Motor neuron (in vitro differentiated cells): ENCODE measurements at regions not wholly inside any gene's neighbourhood (a gene's known extent, or its start where the extent isn't known, plus 50 kb on each side); places are given as distances from the start of the nearest gene placed in this dataset.
A peak's percentile ranks its signal among the peaks of the same experiment; 100 is the strongest.

Experiments used
- ATAC-seq, 8 experiments: fragments of 200-7000 bp; cut with Tn5 transposase; replicated peaks in 6 of 8; 2 replicates each; pipeline ENCODE4 v1.8.0; 2021; ENCODE audit warnings: mild to moderate bottlenecking in 8 of 8, moderate library complexity in 8 of 8
- H3K27ac ChIP-seq, 2 donors: fragments of 250-450 bp; sonication (Bioruptor Pico); 2 replicates each; pipeline ENCODE4 v1.9.0; 2021; ENCODE audit warnings: antibody characterized with exemption in 2 of 2, mild to moderate bottlenecking in 2 of 2, moderate library complexity in 1 of 2
- H3K4me1 ChIP-seq, 2 donors: fragments of 250-450 bp; sonication (Bioruptor Pico); replicated peaks in 1 of 2; 2 replicates each; pipeline ENCODE4 v1.6.1; 2021; ENCODE audit warnings: antibody characterized with exemption in 2 of 2, mild to moderate bottlenecking in 2 of 2, moderate library complexity in 1 of 2
- H3K4me3 ChIP-seq, 5 donors: fragments of 250-450 bp; sonication (Bioruptor Pico); 2 replicates each; pipeline ENCODE4 v1.9.0; 2021; ENCODE audit warnings: antibody characterized with exemption in 5 of 5, mild to moderate bottlenecking in 5 of 5, moderate library complexity in 4 of 5
- WGBS, 10 experiments: fragments of 450-650 bp; shearing (Covaris generic); methylation state at CpG; one replicate each; pipeline ENCODE4 v1.0.0; 2022; 5-methylcytosine and 5-hydroxymethylcytosine counted together
- in situ Hi-C, 9 experiments: fragments of 400-800 bp; cut with MboI; loops; one replicate each; pipeline ENCODE4 v1.15.0; 2021; ENCODE audit warnings: low sequenced_read_pairs in 9 of 9, low pct_unique_long_range_greater_than_20kb in 2 of 9; ENCODE audit not compliant: unreplicated experiment in 9 of 9

- no peak for ATAC-seq
- no peak overlapping the region for H3K4me3 ChIP-seq
- in situ Hi-C loops = no loop called here
- H3K4me1 ChIP-seq = no peaks in the 10 kb centered on the region
- 11 to 100% (median 80%) methylated on average over 1 to 2 of the region's 2 CpGs; no CpG with 5 or more reads in 3 of the 10 experiments for WGBS, 10 experiments
- no peak overlapping the region for H3K27ac ChIP-seq
Observed at GRCh38 chr6:16928387-16928786, 167.1 kb upstream of the ATXN1 start.

GRCh38 chr6:16927205-16927604 lies 165.9 kb upstream of the ATXN1 start:
- Histone ChIP-seq H3K4me1 (no peaks in the 10 kb centered on the region), H3K4me3 (no peak overlapping the region), H3K27ac (no peak overlapping the region)
- 92 to 100% (median 100%) methylated on average over 1 of the region's 1 CpG; no CpG with 5 or more reads in 2 of the 10 experiments for WGBS, 10 experiments
- ATAC-seq = no peak
- in situ Hi-C loops = no loop called here

- H3K27ac ChIP-seq = no peak overlapping the region
- H3K4me1 ChIP-seq = no peaks in the 10 kb centered on the region
- 19 to 100% (median 90%) methylated on average over 1 to 4 of the region's 4 CpGs for WGBS, 10 experiments
- in situ Hi-C loops = no loop called here
- ATAC-seq = no peak
- no peak overlapping the region for H3K4me3 ChIP-seq
Observed at GRCh38 chr6:16925461-16925860, 164.2 kb upstream of the ATXN1 start.

DNA sequence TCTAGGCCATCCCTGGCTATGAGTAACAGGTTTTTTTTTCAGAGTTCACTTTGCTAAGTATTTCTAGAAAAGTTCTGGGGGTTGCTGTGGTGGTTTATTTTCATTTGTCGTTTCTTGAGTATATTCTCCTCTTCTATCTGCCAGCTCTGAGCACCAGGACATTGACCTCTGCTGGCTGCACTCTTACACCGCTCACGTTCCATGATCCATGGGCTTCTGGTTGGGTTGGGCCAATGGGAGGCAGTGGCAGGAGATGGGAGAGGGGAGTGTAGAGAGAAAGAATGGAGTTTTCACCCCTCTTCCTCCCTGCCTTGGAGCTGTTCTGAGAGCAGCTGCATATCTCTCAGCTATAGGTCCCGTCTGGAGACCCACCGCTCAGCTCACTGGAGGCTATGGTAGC lies 161.0 kb upstream of the ATXN1 start:
- ATAC-seq = no peak

DNA sequence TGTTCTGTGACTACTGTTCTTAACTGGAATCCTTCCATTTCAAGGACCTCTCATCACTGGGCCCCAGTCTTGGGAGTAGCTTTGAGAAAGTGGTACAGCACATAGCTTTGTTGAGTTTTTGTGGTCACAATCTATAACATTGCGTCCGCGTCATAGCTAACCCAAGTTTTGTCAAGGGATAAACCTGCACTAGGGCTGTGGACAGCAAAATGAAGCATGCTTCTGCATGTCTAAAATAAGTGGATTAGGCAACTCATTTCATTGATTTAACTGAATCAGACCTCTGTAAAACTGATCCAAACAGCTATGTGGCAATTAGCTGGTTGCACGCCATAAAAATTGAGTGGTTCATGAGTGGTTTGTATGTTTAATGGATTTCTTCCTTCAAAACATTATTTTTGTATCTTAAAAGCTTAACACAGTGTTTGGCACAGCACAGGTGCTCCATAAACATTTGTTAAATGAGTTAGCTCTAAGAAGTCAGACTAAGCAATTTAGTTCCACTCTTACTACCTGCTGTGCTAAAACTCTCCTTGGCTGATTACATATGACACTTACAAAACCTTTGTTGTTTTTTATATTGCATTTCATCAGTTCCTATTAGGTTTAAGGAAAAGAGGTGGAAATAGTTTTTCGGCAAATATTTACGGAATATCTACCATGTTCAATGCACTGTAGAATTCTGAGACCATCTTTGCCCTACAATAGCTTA lies 160.3 kb upstream of the ATXN1 start:
- H3K27ac ChIP-seq = no peak overlapping the region
- ATAC-seq = no peak
- in situ Hi-C loops = no loop called here
- no peaks in the 10 kb centered on the region for H3K4me1 ChIP-seq
- no peak overlapping the region for H3K4me3 ChIP-seq
- 33 to 100% (median 87%) methylated on average over 1 to 6 of the region's 6 CpGs for WGBS, 10 experiments

More for the DNA sequence above, 161.0 kb upstream of the ATXN1 start:
- Histone ChIP-seq H3K4me1 (no peaks in the 10 kb centered on the region), H3K4me3 (no peak overlapping the region), H3K27ac (no peak overlapping the region)
- in situ Hi-C loops = no loop called here
- 0 to 100% (median 83%) methylated on average over 1 to 5 of the region's 5 CpGs; no CpG with 5 or more reads in 1 of the 10 experiments for WGBS, 10 experiments

GRCh38 chr6:16918586-16918985 lies 157.3 kb upstream of the ATXN1 start:
- WGBS, 10 experiments = 57 to 93% (median 79%) methylated on average over 3 to 10 of the region's 10 CpGs
- Histone ChIP-seq H3K4me1 (no peaks in the 10 kb centered on the region), H3K27ac (no peak overlapping the region), H3K4me3 (no peak overlapping the region)
- in situ Hi-C loops = no loop called here
- ATAC-seq = no peak

DNA sequence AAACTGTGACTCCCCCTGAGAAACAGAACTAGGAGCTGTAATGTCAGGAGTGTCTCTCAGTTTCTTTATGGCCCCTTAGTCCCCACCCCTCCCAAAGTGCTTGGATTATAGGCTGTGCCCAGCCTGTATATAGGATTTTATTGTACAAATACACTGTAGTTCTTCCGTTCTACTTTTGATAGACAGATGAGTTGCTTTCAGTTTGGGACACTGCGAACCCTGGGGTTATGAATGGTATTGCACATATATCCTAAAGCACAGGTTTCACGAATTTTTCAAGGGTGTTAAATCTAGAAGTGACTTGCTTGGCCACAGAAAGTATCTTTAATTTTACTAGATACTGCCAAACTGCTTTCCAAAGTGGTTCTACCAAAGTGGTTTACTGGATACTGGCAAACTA lies 152.9 kb upstream of the ATXN1 start:
- no peak for ATAC-seq
- no peak overlapping the region for H3K27ac ChIP-seq
- no peak overlapping the region for H3K4me3 ChIP-seq
- 68 to 100% (median 88%) methylated on average over 1 to 3 of the region's 3 CpGs; no CpG with 5 or more reads in 3 of the 10 experiments for WGBS, 10 experiments
- in situ Hi-C loops = no loop called here
- no peaks in the 10 kb centered on the region for H3K4me1 ChIP-seq

DNA sequence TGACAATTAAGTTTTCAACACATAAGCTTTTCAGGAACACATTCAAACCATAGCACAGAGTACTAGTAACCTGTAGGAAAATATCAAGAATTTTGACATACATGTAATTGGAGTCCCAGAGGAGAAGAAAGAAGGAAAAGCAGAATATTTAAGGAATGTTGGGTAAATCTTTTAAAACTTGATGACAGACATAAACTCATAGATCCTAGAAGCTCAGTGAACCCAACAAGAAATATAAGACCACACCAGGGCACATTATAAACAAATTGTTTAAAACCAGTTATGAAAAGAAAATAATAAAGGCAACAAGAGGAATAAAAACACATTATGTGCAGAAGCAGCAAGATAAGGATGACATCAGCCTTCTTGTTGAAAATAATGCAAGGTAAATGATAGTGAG lies 151.5 kb upstream of the ATXN1 start:
- H3K27ac ChIP-seq = no peak overlapping the region
- no peak for ATAC-seq
- in situ Hi-C loops = no loop called here
- no peaks in the 10 kb centered on the region for H3K4me1 ChIP-seq
- H3K4me3 ChIP-seq = no peak overlapping the region

- in situ Hi-C loops = no loop called here
- WGBS, 10 experiments = 61 to 100% (median 92%) methylated on average over 2 to 3 of the region's 3 CpGs; no CpG with 5 or more reads in 1 of the 10 experiments
- Histone ChIP-seq H3K4me1 (no peaks in the 10 kb centered on the region), H3K4me3 (no peak overlapping the region), H3K27ac (no peak overlapping the region)
- no peak for ATAC-seq
Observed at GRCh38 chr6:16911088-16911487, 149.8 kb upstream of the ATXN1 start.

DNA sequence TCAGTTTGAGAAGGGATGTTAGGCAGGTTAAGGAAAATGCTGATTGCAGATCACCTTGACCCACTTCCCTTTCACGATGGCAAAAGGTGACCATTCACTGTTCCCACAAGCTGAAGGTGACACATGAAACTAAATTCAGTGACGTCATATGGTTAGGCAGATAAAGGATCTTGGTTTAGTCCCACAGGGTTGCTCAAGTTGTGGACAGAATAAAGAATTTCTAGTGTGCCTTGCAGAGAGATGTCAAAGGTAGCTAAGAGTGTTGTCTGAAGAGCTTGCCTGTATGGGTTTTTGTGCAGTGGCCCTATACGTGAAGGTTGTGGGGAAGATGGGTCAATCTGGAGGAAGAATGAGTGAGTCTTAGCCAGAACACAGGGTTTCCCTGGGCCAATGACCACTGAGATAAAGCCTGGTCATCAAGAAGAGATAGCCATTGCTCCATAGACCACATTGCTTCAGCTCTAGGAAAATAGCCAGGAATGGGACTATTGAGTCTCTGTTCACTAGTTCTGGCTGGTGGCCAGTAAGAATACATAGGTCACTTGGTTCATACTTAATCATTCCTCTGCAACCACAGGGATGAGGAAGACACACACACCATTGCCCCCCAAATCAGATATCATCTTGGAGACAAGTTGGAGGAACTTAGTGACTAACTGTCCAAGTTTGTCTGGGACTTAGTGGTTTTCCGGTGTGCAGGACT lies 148.5 kb upstream of the ATXN1 start:
- 29 to 100% (median 80%) methylated on average over 1 to 4 of the region's 4 CpGs; no CpG with 5 or more reads in 1 of the 10 experiments for WGBS, 10 experiments
- ATAC-seq = no peak
- H3K27ac ChIP-seq = no peak overlapping the region
- in situ Hi-C loops = no loop called here
- no peaks in the 10 kb centered on the region for H3K4me1 ChIP-seq
- no peak overlapping the region for H3K4me3 ChIP-seq

DNA sequence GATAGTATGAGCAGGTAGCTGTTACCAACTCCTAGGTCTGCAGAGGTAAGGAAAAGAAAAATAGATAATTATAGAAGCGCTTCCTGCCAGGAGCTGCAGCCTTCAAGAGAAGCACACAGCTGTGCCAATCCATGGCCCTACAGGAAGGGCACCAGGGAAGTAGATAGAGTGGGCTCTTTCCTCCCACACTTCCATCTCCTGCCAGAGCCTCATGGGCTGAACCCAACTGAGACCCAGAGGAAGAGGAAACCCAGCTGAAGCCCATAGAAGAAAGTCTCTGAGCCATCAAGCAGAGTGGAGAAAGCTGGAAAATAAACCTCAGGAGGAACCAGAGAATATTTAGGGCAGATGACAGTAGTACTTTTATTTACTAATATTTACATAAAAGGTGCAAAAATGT lies 146.7 kb upstream of the ATXN1 start:
- WGBS, 10 experiments = 89 to 100% (median 100%) methylated on average over 1 of the region's 1 CpG; no CpG with 5 or more reads in 7 of the 10 experiments
- in situ Hi-C loops = no loop called here
- Histone ChIP-seq H3K4me1 (no peaks in the 10 kb centered on the region), H3K4me3 (no peak overlapping the region), H3K27ac (no peak overlapping the region)
- no peak for ATAC-seq

GRCh38 chr6:16904957-16905356 lies 143.7 kb upstream of the ATXN1 start:
- H3K4me3 ChIP-seq = no peak overlapping the region
- WGBS, 10 experiments = 27 to 92% (median 70%) methylated on average over 2 to 6 of the region's 6 CpGs
- peak in 1 of 8 experiments; percentile 12 for ATAC-seq
- in situ Hi-C loops = no loop called here
- no peak overlapping the region for H3K27ac ChIP-seq
- H3K4me1 ChIP-seq = no peaks in the 10 kb centered on the region

GRCh38 chr6:16903470-16903869 lies 142.2 kb upstream of the ATXN1 start:
- Histone ChIP-seq H3K4me1 (peaks cover 2 to 3% of the 10 kb centered on the region in 2 donors), H3K4me3 (no peak overlapping the region), H3K27ac (no peak overlapping the region)
- in situ Hi-C loops = no loop called here
- 0 to 75% (median 64%) methylated on average over 1 to 4 of the region's 7 CpGs; no CpG with 5 or more reads in 1 of the 10 experiments for WGBS, 10 experiments
- ATAC-seq = peak in 1 of 8 experiments; percentile 28

DNA sequence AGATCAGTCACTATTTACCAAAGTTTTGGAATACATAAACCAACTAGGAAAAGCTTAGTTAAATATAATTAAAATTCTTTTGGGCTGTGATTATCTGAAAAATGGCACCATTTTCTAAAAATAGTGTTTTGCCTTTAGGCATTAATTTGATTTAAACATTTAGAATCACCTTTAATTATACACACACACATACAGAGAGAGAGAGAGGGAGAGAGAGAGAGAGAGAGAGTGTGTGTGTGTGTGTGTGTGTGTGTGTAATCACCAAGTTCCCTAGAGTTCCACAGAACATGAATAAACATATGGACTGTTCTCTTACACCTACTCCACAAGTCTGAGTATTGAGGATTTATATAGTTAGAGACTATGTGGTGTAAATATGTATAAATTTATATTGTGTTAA lies 141.2 kb upstream of the ATXN1 start:
- in situ Hi-C loops = no loop called here
- H3K4me3 ChIP-seq = no peak overlapping the region
- peak in 1 of 8 experiments; percentile 57 for ATAC-seq
- peaks cover 2 to 3% of the 10 kb centered on the region in 2 donors for H3K4me1 ChIP-seq
- H3K27ac ChIP-seq = no peak overlapping the region
